MCF 10A (cell line): ENCODE measurements at regions not wholly inside any gene's neighbourhood (a gene's known extent, or its start where the extent isn't known, plus 50 kb on each side); places are given as distances from the start of the nearest gene placed in this dataset.
"Not testable (repeated sequence)": the region's sequence is repeated elsewhere in the genome, so short reads cannot be mapped to it uniquely, and the experiment has no call there.

Source experiments
- BruUV-seq: library from RNA; stranded (reverse); fragments of 400-500 nt; replicated peaks from 2 replicates; lab custom pipeline; 2021; lab: Mats Ljungman, UMichigan
- CTCF ChIA-PET: fragments of 300-600 bp; sonication (Branson Sonifier 250); formaldehyde crosslinking; extraction: SDS; loops from one replicate; lab custom pipeline; 2021; ENCODE audit warnings: antibody characterized with exemption, inconsistent platforms; lab: Yijun Ruan, JAX
- POLR2A ChIA-PET: fragments of 300-600, 350-650 bp; sonication (Branson Sonifier 250); formaldehyde crosslinking; extraction: SDS; loops from one replicate; lab custom pipeline; 2020; ENCODE audit warnings: antibody characterized with exemption, inconsistent platforms; lab: Yijun Ruan, JAX
- DNase-seq: peaks from one replicate; pipeline ENCODE4 v3.0.0-alpha.2; 2018; ENCODE audit not compliant: unreplicated experiment
- H3K27ac Mint-ChIP-seq: one replicate; pipeline ENCODE4 v1.8.0; 2022; ENCODE audit warnings: mild to moderate bottlenecking, low read depth, mixed read lengths; ENCODE audit not compliant: unreplicated experiment
- H3K27me3 Mint-ChIP-seq: one replicate; pipeline ENCODE4 v1.8.0; 2022; ENCODE audit warnings: mixed read lengths; ENCODE audit not compliant: insufficient read depth, unreplicated experiment
- H3K36me3 Mint-ChIP-seq: one replicate; pipeline ENCODE4 v1.8.0; 2022; ENCODE audit warnings: mild to moderate bottlenecking, moderate library complexity, mixed read lengths; ENCODE audit not compliant: insufficient read depth, unreplicated experiment
- H3K4me1 Mint-ChIP-seq: one replicate; pipeline ENCODE4 v1.8.0; 2022; ENCODE audit warnings: mixed read lengths; ENCODE audit not compliant: insufficient read depth, unreplicated experiment
- H3K4me3 Mint-ChIP-seq: one replicate; pipeline ENCODE4 v1.8.0; 2022; ENCODE audit warnings: mild to moderate bottlenecking, moderate library complexity, mixed read lengths; ENCODE audit not compliant: unreplicated experiment
- H3K9me3 Mint-ChIP-seq: one replicate; pipeline ENCODE4 v1.8.0; 2022; ENCODE audit warnings: mixed read lengths; ENCODE audit not compliant: unreplicated experiment
- intact Hi-C: fragments of 100-400 bp; cut with micrococcal nuclease; formaldehyde crosslinking; loops from 2 replicates; pipeline ENCODE4 v1.14.1; 2022
- TF ChIP-seq, protein P1 (sequence below): fragments of 200-600 bp; IDR thresholded peaks from one replicate; pipeline ENCODE4 v1.8.0; 2022; ENCODE audit warnings: antibody characterized with exemption, mild to moderate bottlenecking; ENCODE audit not compliant: unreplicated experiment

DNA sequence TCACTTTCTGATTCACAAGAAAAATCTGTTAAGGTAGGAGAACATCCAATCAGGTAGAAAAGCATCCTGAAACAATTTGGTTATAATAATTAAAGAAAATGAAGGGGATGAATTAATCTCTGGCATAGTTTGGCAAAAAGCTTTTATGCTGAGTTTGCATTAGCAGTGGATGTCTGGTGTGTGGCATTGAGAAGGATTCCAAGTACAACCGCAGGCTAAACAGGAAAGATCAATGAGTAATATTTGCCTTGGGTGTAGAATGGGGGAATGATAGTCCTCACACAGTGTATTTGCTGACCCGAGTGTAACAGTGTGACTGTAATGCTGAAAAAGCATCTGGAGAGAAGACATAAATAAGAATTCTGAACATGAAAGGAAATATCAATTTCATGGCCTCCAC lies 68.3 kb upstream of the SESTD1 start:
- Mint-ChIP-seq H3K27me3 (no peaks in the 10 kb centered on the region), H3K4me1 (peaks cover 19% of the 10 kb centered on the region), H3K27ac (no peak overlapping the region), H3K4me3 (no peak overlapping the region), H3K9me3 (no peaks in the 10 kb centered on the region), H3K36me3 (no peaks in the 10 kb centered on the region)
- TF ChIP-seq, protein P1, sequence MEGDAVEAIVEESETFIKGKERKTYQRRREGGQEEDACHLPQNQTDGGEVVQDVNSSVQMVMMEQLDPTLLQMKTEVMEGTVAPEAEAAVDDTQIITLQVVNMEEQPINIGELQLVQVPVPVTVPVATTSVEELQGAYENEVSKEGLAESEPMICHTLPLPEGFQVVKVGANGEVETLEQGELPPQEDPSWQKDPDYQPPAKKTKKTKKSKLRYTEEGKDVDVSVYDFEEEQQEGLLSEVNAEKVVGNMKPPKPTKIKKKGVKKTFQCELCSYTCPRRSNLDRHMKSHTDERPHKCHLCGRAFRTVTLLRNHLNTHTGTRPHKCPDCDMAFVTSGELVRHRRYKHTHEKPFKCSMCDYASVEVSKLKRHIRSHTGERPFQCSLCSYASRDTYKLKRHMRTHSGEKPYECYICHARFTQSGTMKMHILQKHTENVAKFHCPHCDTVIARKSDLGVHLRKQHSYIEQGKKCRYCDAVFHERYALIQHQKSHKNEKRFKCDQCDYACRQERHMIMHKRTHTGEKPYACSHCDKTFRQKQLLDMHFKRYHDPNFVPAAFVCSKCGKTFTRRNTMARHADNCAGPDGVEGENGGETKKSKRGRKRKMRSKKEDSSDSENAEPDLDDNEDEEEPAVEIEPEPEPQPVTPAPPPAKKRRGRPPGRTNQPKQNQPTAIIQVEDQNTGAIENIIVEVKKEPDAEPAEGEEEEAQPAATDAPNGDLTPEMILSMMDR, result no peak
- intact Hi-C loops, result no loop called here
- peak; percentile 58 for DNase-seq
- CTCF ChIA-PET, result interaction anchor here (0.5 kb wide), 1 partner anchor 64 kb away, joined by 8 read pairs; no protein-coding TSS in a partner anchor
- no TSS peak for BruUV-seq
- POLR2A ChIA-PET, result no interaction called here

DNA sequence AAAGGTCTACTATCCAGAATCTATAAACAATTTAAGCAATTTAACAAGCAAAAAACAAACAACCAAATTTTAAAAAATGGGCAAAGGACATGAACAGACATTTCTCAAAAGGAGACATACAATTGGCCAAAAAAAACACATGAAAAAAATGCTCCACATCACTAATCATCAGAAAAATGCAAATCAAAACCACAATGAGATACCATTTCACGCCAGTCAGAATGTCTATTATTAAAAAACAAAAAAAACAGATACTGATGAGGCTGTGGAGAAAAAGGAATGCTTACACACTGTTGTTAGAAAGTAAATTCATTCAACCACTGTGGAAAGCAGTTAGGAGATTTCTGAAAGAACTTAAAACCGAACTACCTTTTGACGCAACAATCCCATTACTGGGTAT lies 66.4 kb upstream of the SESTD1 start:
- no peaks in the 10 kb centered on the region for H3K27me3 Mint-ChIP-seq
- no peaks in the 10 kb centered on the region for H3K9me3 Mint-ChIP-seq
- ChIA-PET CTCF (no interaction called here), POLR2A (no interaction called here)
- no peak for DNase-seq
- no peak overlapping the region for H3K27ac Mint-ChIP-seq
- H3K4me3 Mint-ChIP-seq, result no peak overlapping the region
- H3K4me1 Mint-ChIP-seq, result peaks cover 13% of the 10 kb centered on the region
- BruUV-seq, result no TSS peak
- TF ChIP-seq, protein P1, result no peak
- intact Hi-C loops, result no loop called here
- H3K36me3 Mint-ChIP-seq, result no peaks in the 10 kb centered on the region

DNA sequence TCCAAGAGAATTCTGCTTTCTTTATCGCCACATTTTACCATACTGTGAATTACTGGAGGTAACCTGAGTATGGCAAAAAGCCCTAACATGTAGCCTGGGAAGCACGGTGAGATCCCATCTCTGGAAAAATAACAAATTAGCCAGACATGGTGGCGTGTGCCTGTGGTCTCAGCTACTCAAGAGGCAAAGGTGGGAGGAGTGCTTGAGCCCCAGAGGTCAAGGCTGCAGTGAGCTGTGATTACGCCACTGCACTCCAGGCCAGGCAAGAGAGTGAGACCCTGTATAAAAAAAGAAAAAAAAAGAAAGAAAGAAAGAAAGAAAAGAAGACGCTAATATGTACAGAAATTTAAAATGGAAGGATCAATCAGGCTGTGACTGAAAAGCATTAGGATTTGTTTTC lies 57.7 kb upstream of the SESTD1 start:
- Mint-ChIP-seq H3K9me3 (no peaks in the 10 kb centered on the region), H3K36me3 (no peaks in the 10 kb centered on the region), H3K4me1 (no peaks in the 10 kb centered on the region), H3K27ac (peak overlapping the region; percentile 7), H3K4me3 (no peak overlapping the region), H3K27me3 (no peaks in the 10 kb centered on the region)
- TF ChIP-seq, protein P1, result no peak
- intact Hi-C loops, result no loop called here
- ChIA-PET POLR2A (interaction anchor here (0.6 kb wide), 1 partner anchor 45 kb away, joined by 3 read pairs; no protein-coding TSS in a partner anchor), CTCF (no interaction called here)
- DNase-seq, result no peak
- BruUV-seq, result no TSS peak

DNA sequence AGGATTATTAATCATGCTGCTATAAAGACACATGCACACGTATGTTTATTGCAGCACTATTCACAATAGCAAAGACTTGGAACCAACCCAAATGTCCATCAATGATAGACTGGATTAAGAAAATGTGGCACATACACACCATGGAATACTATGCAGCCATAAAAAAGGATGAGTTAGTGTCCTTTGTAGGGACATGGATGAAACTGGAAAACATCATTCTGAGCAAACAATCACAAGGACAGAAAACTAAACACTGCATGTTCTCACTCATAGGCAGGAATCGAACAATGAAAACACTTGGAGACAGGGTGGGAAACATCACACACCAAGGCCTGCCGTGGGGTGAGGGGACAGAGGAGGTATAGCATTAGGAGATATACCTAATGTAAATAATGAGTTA lies 56.4 kb upstream of the SESTD1 start:
- POLR2A ChIA-PET, DNase-seq, H3K27me3 Mint-ChIP-seq, intact Hi-C loops, BruUV-seq, H3K4me1 Mint-ChIP-seq, H3K36me3 Mint-ChIP-seq, CTCF ChIA-PET, H3K27ac Mint-ChIP-seq, H3K9me3 Mint-ChIP-seq, H3K4me3 Mint-ChIP-seq: not testable (repeated sequence)

DNA sequence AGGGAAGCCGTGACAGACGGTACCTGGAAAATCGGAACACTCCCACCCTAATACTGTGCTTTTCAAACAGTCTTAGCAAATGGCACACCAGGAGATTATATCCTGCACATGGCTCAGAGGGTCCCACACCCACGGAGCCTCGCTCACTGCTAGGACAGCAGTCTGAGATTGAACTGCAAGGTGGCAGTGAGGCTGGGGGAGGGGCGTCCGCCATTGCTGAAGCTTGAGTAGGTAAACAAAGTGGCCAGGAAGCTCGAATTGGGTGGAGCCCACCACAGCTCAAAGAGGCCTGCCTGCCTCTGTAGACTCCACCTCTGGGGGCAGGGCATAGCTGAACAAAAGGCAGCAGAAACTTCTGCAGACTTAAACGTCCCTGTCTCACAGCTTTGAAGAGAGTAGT lies 50.1 kb upstream of the SESTD1 start:
- POLR2A ChIA-PET, result interaction anchor here (0.6 kb wide), 1 partner anchor 36 kb away, joined by 3 read pairs; no protein-coding TSS in a partner anchor
- H3K27ac Mint-ChIP-seq, H3K4me3 Mint-ChIP-seq, BruUV-seq, DNase-seq, H3K36me3 Mint-ChIP-seq, H3K4me1 Mint-ChIP-seq, intact Hi-C loops, CTCF ChIA-PET, H3K9me3 Mint-ChIP-seq, H3K27me3 Mint-ChIP-seq: not testable (repeated sequence)
